ENCODE measurements at regions not wholly inside any gene's neighbourhood (a gene's known extent, or its start where the extent isn't known, plus 50 kb on each side); places are given as distances from the start of the nearest gene placed in this dataset.

- H3K4me3 ChIP-seq (ENCODE audit: low read length), result no peak overlapping the region
- DNase-seq (ENCODE audit: low read depth), result no peak
- no peak for TF ChIP-seq CTCF (IDR thresholded peaks at IDR 0.05; ENCODE audit: insufficient read depth, low read depth, low read length, missing control alignments)
These were observed 115.8 kb downstream of the TMEM130 start for GRCh38 chr7:98753989-98754479.

- no peak overlapping the region for H3K4me3 ChIP-seq (ENCODE audit: low read length)
- no peak for DNase-seq (ENCODE audit: low read depth)
- TF ChIP-seq CTCF (IDR thresholded peaks at IDR 0.05; ENCODE audit: insufficient read depth, low read depth, low read length, missing control alignments), result no peak
These were observed 114.5 kb downstream of the TMEM130 start for GRCh38 chr7:98755138-98755898.

GRCh38 chr7:98758157-98758556 lies 111.7 kb downstream of the TMEM130 start:
- no peak for TF ChIP-seq CTCF (IDR thresholded peaks at IDR 0.05; ENCODE audit: insufficient read depth, low read depth, low read length, missing control alignments)
- H3K4me3 ChIP-seq (ENCODE audit: low read length), result no peak overlapping the region
- DNase-seq (ENCODE audit: low read depth), result no peak

GRCh38 chr7:98760201-98760651 lies 109.6 kb downstream of the TMEM130 start:
- TF ChIP-seq CTCF (IDR thresholded peaks at IDR 0.05; ENCODE audit: insufficient read depth, low read depth, low read length, missing control alignments), result no peak
- no peak for DNase-seq (ENCODE audit: low read depth)
- H3K4me3 ChIP-seq (ENCODE audit: low read length), result no peak overlapping the region

GRCh38 chr7:98761225-98761624 lies 108.6 kb downstream of the TMEM130 start:
- no peak overlapping the region for H3K4me3 ChIP-seq (ENCODE audit: low read length)
- TF ChIP-seq CTCF (IDR thresholded peaks at IDR 0.05; ENCODE audit: insufficient read depth, low read depth, low read length, missing control alignments), result no peak
- no peak for DNase-seq (ENCODE audit: low read depth)

GRCh38 chr7:98762620-98763019 lies 107.2 kb downstream of the TMEM130 start:
- DNase-seq (ENCODE audit: low read depth), result no peak
- TF ChIP-seq CTCF (IDR thresholded peaks at IDR 0.05; ENCODE audit: insufficient read depth, low read depth, low read length, missing control alignments), result no peak
- H3K4me3 ChIP-seq (ENCODE audit: low read length), result no peak overlapping the region

- TF ChIP-seq CTCF (IDR thresholded peaks at IDR 0.05; ENCODE audit: insufficient read depth, low read depth, low read length, missing control alignments), result no peak
- no peak overlapping the region for H3K4me3 ChIP-seq (ENCODE audit: low read length)
- DNase-seq (ENCODE audit: low read depth), result no peak
These were observed 106.4 kb downstream of the TMEM130 start for GRCh38 chr7:98763441-98763840.

All from epithelial cell of esophagus (primary cell).